Kidney (tissue), 13 donors: ENCODE measurements at regions not wholly inside any gene's neighbourhood (a gene's known extent, or its start where the extent isn't known, plus 50 kb on each side); places are given as distances from the start of the nearest gene placed in this dataset.

Experiments
- DNase-seq, 5 donors: peaks; one replicate each; pipeline ENCODE4 v3.0.0-alpha.2; 2013 to 2020
- FAIRE-seq: peaks from 2 replicates; lab custom pipeline; 2012; peaks lifted over from hg19 to GRCh38; lab: Jason Lieb, UNC
- H3K27ac ChIP-seq, 2 donors: one replicate each; pipeline ENCODE4 v1.7.0; 2013; ENCODE audit warnings: low read depth in 2 of 2, low read length in 2 of 2, inconsistent platforms in 1 of 2
- H3K27me3 ChIP-seq: one replicate; pipeline ENCODE4 v1.7.1; 2013; ENCODE audit warnings: low read length, inconsistent platforms; ENCODE audit not compliant: control insufficient read depth, insufficient read depth
- H3K36me3 ChIP-seq, 3 donors: one replicate each; pipeline versions ENCODE4 v1.7.0 to v1.7.1; 2013; ENCODE audit warnings: low read length in 3 of 3, control low read depth in 1 of 3, inconsistent platforms in 1 of 3; ENCODE audit not compliant: insufficient read depth in 3 of 3, control insufficient read depth in 2 of 3
- H3K4me1 ChIP-seq, 3 donors: one replicate each; pipeline versions ENCODE4 v1.7.0 to v1.7.1; 2013; ENCODE audit warnings: low read length in 3 of 3, inconsistent platforms in 1 of 3, low read depth in 1 of 3; ENCODE audit not compliant: control insufficient read depth in 2 of 3, insufficient read depth in 2 of 3
- H3K4me3 ChIP-seq, 3 donors: one replicate each; pipeline versions ENCODE4 v1.7.0 to v1.8.1; 2013; ENCODE audit warnings: low read length in 3 of 3, control low read depth in 1 of 3, inconsistent platforms in 1 of 3
- H3K9ac ChIP-seq, 3 donors: one replicate each; pipeline versions ENCODE4 v1.7.0 to v1.7.1; 2013; ENCODE audit warnings: low read length in 3 of 3, control low read depth in 1 of 3, inconsistent platforms in 1 of 3
- H3K9me3 ChIP-seq, 3 donors: one replicate each; pipeline versions ENCODE4 v1.7.0 to v1.7.1; 2013; ENCODE audit warnings: low read length in 3 of 3, control low read depth in 1 of 3, inconsistent platforms in 1 of 3; ENCODE audit not compliant: control insufficient read depth in 2 of 3, insufficient read depth in 1 of 3
- CTCF ChIP-seq: IDR thresholded peaks from 3 replicates; pipeline ENCODE4 v1.5.1; 2012; ENCODE audit warnings: mild to moderate bottlenecking, moderate library complexity, borderline replicate concordance; ENCODE audit not compliant: insufficient read depth; ENCODE audit errors: extremely low read depth
- intact Hi-C: fragments of 100-400 bp; cut with DNase I; formaldehyde crosslinking; loops from one replicate; pipeline ENCODE4 v1.11.1; 2022
- donor health status: control.
- donor health status: control.
- donor health status: control.
- donor health status: control.
- donor health status: control.
- donor health status: DM: yes; HTN: yes; CAD: no.
- donor health status: Normal renal cell carcinoma (clear cell type).

GRCh38 chr4:133592106-133592505 lies 443.0 kb downstream of the PCDH10 start:
- H3K36me3 ChIP-seq = no peaks in the 10 kb centered on the region
- no peak for TF ChIP-seq CTCF
- H3K4me1 ChIP-seq = no peaks in the 10 kb centered on the region
- no peak overlapping the region for H3K27ac ChIP-seq
- H3K4me3 ChIP-seq = no peak overlapping the region
- H3K9me3 ChIP-seq = no peaks in the 10 kb centered on the region
- intact Hi-C loops = no loop called here
- H3K9ac ChIP-seq = no peak overlapping the region
- DNase-seq (no peak), FAIRE-seq (no peak)
- no peaks in the 10 kb centered on the region for H3K27me3 ChIP-seq

GRCh38 chr4:133588306-133588705 lies 439.2 kb downstream of the PCDH10 start:
- Histone ChIP-seq H3K4me3 (no peak overlapping the region), H3K36me3 (no peaks in the 10 kb centered on the region), H3K9me3 (no peaks in the 10 kb centered on the region), H3K27ac (no peak overlapping the region), H3K27me3 (no peaks in the 10 kb centered on the region), H3K9ac (no peak overlapping the region), H3K4me1 (no peaks in the 10 kb centered on the region)
- FAIRE-seq = no peak
- no peak for DNase-seq
- no peak for TF ChIP-seq CTCF
- intact Hi-C loops = no loop called here

GRCh38 chr4:133585323-133585722 lies 436.2 kb downstream of the PCDH10 start:
- FAIRE-seq (no peak), DNase-seq (no peak)
- H3K4me3 ChIP-seq = no peak overlapping the region
- intact Hi-C loops = no loop called here
- no peaks in the 10 kb centered on the region for H3K36me3 ChIP-seq
- H3K4me1 ChIP-seq = no peaks in the 10 kb centered on the region
- no peaks in the 10 kb centered on the region for H3K9me3 ChIP-seq
- H3K9ac ChIP-seq = no peak overlapping the region
- no peak for TF ChIP-seq CTCF
- H3K27ac ChIP-seq = no peak overlapping the region
- no peaks in the 10 kb centered on the region for H3K27me3 ChIP-seq

- no peak for TF ChIP-seq CTCF
- Histone ChIP-seq H3K9ac (no peak overlapping the region), H3K27me3 (no peaks in the 10 kb centered on the region), H3K4me3 (no peak overlapping the region), H3K27ac (no peak overlapping the region), H3K9me3 (no peaks in the 10 kb centered on the region), H3K4me1 (no peaks in the 10 kb centered on the region), H3K36me3 (no peaks in the 10 kb centered on the region)
- intact Hi-C loops = no loop called here
- FAIRE-seq (no peak), DNase-seq (no peak)
Measured at GRCh38 chr4:133584714-133585113, 435.6 kb downstream of the PCDH10 start.
